Retina (tissue), 1 donor: ENCODE measurements at regions not wholly inside any gene's neighbourhood (a gene's known extent, or its start where the extent isn't known, plus 50 kb on each side); places are given as distances from the start of the nearest gene placed in this dataset.
"Not testable (repeated sequence)": the region's sequence is repeated elsewhere in the genome, so short reads cannot be mapped to it uniquely, and the experiment has no call there.

Source experiments
- DNase-seq: peaks from one replicate; pipeline ENCODE4 v3.0.0-alpha.2; 2016

- no peak for DNase-seq
Observed at GRCh38 chr17:83192161-83192788, 112.9 kb downstream of the METRNL start.

- not testable (repeated sequence) for DNase-seq
Observed at GRCh38 chr17:83192789-83193335, 113.5 kb downstream of the METRNL start.

GRCh38 chr17:83193336-83194185 lies 114.2 kb downstream of the METRNL start:
- DNase-seq, result no peak

GRCh38 chr17:83194186-83194561 lies 114.8 kb downstream of the METRNL start:
- DNase-seq, result no peak

GRCh38 chr17:83194761-83195329 lies 115.4 kb downstream of the METRNL start:
- DNase-seq, result no peak

GRCh38 chr17:83195330-83196023 lies 116.1 kb downstream of the METRNL start:
- no peak for DNase-seq

GRCh38 chr17:83196024-83196365 lies 116.6 kb downstream of the METRNL start:
- DNase-seq, result no peak

GRCh38 chr17:83196366-83196765 lies 117.0 kb downstream of the METRNL start:
- no peak for DNase-seq

- no peak for DNase-seq
Observed at GRCh38 chr17:83196973-83197880, 117.8 kb downstream of the METRNL start.

- DNase-seq, result no peak
Observed at GRCh38 chr17:83198366-83199341, 119.2 kb downstream of the METRNL start.

- no peak for DNase-seq
Observed at GRCh38 chr17:83199500-83200201, 120.2 kb downstream of the METRNL start.

GRCh38 chr17:83200231-83200699 lies 120.9 kb downstream of the METRNL start:
- no peak for DNase-seq

GRCh38 chr17:83200751-83201150 lies 121.3 kb downstream of the METRNL start:
- DNase-seq, result no peak

- DNase-seq, result no peak
Observed at GRCh38 chr17:83201206-83202001, 122.0 kb downstream of the METRNL start.

GRCh38 chr17:83202002-83203000 lies 122.9 kb downstream of the METRNL start:
- no peak for DNase-seq

- no peak for DNase-seq
Observed at GRCh38 chr17:83203073-83203471, 123.7 kb downstream of the METRNL start.

- DNase-seq, result no peak
Observed at GRCh38 chr17:83203472-83204221, 124.2 kb downstream of the METRNL start.
